Hepatocyte (in vitro differentiated cells): ENCODE measurements at regions not wholly inside any gene's neighbourhood (a gene's known extent, or its start where the extent isn't known, plus 50 kb on each side); places are given as distances from the start of the nearest gene placed in this dataset.

Source experiments
- CTCF ChIP-seq: fragments of 200-600 bp; sonication (generic); IDR thresholded peaks from 2 replicates; pipeline ENCODE4 v1.5.1; 2016; ENCODE audit warnings: antibody characterized with exemption, mild to moderate bottlenecking; ENCODE audit not compliant: poor library complexity
- EZH2 ChIP-seq: fragments of 200-600 bp; sonication (generic); IDR thresholded peaks from 2 replicates; pipeline ENCODE4 v1.6.1; 2016; ENCODE audit warnings: antibody characterized with exemption, mild to moderate bottlenecking, borderline replicate concordance

- TF ChIP-seq CTCF, result no peak
- no peak for TF ChIP-seq EZH2
Measured at GRCh38 chr6:113289166-113289565, 568.0 kb upstream of the MARCKS start.
